RCC 7860 (cell line): ENCODE measurements at regions not wholly inside any gene's neighbourhood (a gene's known extent, or its start where the extent isn't known, plus 50 kb on each side); places are given as distances from the start of the nearest gene placed in this dataset.
"Not testable (repeated sequence)": the region's sequence is repeated elsewhere in the genome, so short reads cannot be mapped to it uniquely, and the experiment has no call there.

Experiments
- DNase-seq: peaks from one replicate; pipeline ENCODE4 v3.0.0-alpha.2; 2015; ENCODE audit warnings: low spot score
- FAIRE-seq: peaks from 2 replicates; lab custom pipeline; 2012; peaks lifted over from hg19 to GRCh38; lab: Jason Lieb, UNC

- DNase-seq (peak; percentile 41), FAIRE-seq (peak; percentile 48)
Measured at GRCh38 chr12:84507956-84508850, 404.4 kb downstream of the SLC6A15 start.

- no peak for FAIRE-seq
- no peak for DNase-seq
Measured at GRCh38 chr12:84506282-84506681, 406.3 kb downstream of the SLC6A15 start.

- DNase-seq (no peak), FAIRE-seq (no peak)
Measured at GRCh38 chr12:84502907-84503787, 409.5 kb downstream of the SLC6A15 start.

GRCh38 chr12:84502180-84502860 is 410.3 kb downstream of the SLC6A15 start:
- no peak for FAIRE-seq
- no peak for DNase-seq

GRCh38 chr12:84497819-84498218 is 414.8 kb downstream of the SLC6A15 start:
- FAIRE-seq: no peak
- DNase-seq: no peak

- DNase-seq (no peak), FAIRE-seq (no peak)
Measured at GRCh38 chr12:84495711-84496110, 416.9 kb downstream of the SLC6A15 start.

GRCh38 chr12:84492351-84492883 is 420.2 kb downstream of the SLC6A15 start:
- FAIRE-seq: no peak
- no peak for DNase-seq

GRCh38 chr12:84484798-84485197 is 427.8 kb downstream of the SLC6A15 start:
- FAIRE-seq: no peak

GRCh38 chr12:84480803-84481202 is 431.8 kb downstream of the SLC6A15 start:
- no peak for DNase-seq
- no peak for FAIRE-seq

More at GRCh38 chr12:84484798-84485197, 427.8 kb downstream of the SLC6A15 start:
- no peak for DNase-seq

- DNase-seq: no peak
- no peak for FAIRE-seq
Measured at GRCh38 chr12:84470361-84470760, 442.2 kb downstream of the SLC6A15 start.

GRCh38 chr12:84464616-84465015 is 448.0 kb downstream of the SLC6A15 start:
- no peak for DNase-seq
- FAIRE-seq: no peak

GRCh38 chr12:84463741-84464495 is 448.7 kb downstream of the SLC6A15 start:
- FAIRE-seq (no peak), DNase-seq (no peak)

- FAIRE-seq (no peak), DNase-seq (no peak)
Measured at GRCh38 chr12:84455598-84455997, 457.0 kb downstream of the SLC6A15 start.

GRCh38 chr12:84446478-84446877 is 466.1 kb downstream of the SLC6A15 start:
- not testable (repeated sequence) for DNase-seq, FAIRE-seq

- DNase-seq (no peak), FAIRE-seq (no peak)
Measured at GRCh38 chr12:84436134-84436533, 476.5 kb downstream of the SLC6A15 start.

GRCh38 chr12:84435682-84436081 is 476.9 kb downstream of the SLC6A15 start:
- DNase-seq (no peak), FAIRE-seq (no peak)

GRCh38 chr12:84422340-84422739 is 490.3 kb downstream of the SLC6A15 start:
- DNase-seq (no peak), FAIRE-seq (no peak)

- DNase-seq (no peak), FAIRE-seq (no peak)
Measured at GRCh38 chr12:84421103-84421502, 491.5 kb downstream of the SLC6A15 start.

GRCh38 chr12:84416626-84417025 is 496.0 kb downstream of the SLC6A15 start:
- FAIRE-seq (no peak), DNase-seq (no peak)

GRCh38 chr12:84415946-84416345 is 496.7 kb downstream of the SLC6A15 start:
- DNase-seq: no peak
- FAIRE-seq: no peak
